ENCODE measurements at regions not wholly inside any gene's neighbourhood (a gene's known extent, or its start where the extent isn't known, plus 50 kb on each side); places are given as distances from the start of the nearest gene placed in this dataset.

DNA sequence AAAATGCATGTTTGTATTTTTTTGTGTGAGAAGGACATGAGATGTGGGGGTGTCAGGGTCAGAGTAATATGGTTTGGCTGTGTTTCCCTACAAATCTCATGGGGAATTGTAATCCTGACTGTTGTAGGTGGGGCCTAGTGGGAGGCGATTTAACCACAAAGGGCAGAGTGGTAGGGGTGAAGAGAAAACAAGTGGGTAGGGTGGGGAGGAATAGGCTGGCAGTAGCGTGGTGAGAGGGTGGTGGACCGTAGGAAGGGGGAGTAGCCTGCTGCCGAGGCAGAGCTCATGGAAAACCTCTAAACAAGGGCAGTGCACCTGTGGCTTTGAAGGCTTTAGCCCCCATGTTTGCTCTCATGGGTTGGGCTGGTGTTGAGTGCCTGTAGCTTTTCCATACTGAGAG, 152.8 kb upstream of the ZNF519 start:
- TF ChIP-seq, protein P1, sequence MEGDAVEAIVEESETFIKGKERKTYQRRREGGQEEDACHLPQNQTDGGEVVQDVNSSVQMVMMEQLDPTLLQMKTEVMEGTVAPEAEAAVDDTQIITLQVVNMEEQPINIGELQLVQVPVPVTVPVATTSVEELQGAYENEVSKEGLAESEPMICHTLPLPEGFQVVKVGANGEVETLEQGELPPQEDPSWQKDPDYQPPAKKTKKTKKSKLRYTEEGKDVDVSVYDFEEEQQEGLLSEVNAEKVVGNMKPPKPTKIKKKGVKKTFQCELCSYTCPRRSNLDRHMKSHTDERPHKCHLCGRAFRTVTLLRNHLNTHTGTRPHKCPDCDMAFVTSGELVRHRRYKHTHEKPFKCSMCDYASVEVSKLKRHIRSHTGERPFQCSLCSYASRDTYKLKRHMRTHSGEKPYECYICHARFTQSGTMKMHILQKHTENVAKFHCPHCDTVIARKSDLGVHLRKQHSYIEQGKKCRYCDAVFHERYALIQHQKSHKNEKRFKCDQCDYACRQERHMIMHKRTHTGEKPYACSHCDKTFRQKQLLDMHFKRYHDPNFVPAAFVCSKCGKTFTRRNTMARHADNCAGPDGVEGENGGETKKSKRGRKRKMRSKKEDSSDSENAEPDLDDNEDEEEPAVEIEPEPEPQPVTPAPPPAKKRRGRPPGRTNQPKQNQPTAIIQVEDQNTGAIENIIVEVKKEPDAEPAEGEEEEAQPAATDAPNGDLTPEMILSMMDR (IDR thresholded peaks at IDR 0.05; ENCODE audit: insufficient read depth, low read length, poor library complexity, severe bottlenecking) = no peak
- TF ChIP-seq EZH2phosphoT487 (conservative IDR thresholded peaks at IDR 0.05; ENCODE audit: low read length) = no peak
